ENCODE measurements at regions not wholly inside any gene's neighbourhood (a gene's known extent, or its start where the extent isn't known, plus 50 kb on each side); places are given as distances from the start of the nearest gene placed in this dataset.

DNA sequence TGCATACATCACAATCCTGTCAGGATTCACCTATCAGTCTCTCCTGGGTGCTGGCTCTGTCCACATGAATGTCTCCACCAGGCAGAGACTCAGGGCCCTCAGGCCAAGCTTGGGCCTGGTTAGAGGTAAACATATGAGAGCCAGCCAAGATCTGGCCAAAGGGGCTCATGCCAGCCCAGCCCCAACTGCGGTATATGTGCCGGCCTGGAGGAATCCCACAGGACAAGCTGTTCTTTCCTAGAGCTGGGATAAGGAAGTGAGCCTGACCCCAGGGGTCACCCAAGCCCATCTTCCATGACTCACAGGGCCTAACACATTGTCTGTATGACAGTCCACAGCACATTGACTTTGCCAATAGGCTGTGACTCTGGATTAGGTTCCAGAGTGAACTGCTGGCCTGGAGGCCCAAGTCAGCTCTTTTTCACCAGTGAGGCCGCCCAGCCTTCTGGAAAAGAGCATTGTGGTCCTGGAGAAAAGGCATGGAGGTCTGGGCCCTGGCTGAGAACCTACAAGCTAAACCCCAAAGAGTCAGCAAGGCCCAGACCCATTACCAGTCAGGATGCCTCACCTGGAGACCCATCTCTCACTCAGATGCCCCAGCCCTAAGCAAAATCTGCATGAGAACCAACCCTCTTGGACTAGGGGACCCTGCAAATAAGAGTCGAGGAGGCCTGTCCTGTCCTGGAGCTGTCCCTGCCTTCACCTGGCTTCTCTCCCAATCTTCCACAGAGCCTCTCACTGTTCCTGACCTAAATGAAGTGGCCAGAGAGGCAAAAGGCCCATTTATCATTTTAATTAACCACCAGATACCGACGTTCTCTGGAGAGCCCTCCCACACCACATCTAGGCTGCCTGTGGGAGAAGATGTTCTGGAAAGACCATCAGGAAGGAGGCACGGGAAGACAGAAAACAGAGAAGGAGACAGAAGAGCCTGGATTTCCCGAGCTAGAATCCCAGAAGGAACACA lies 120.9 kb upstream of the PKDCC start:
- Mint-ChIP-seq H3K36me3 (ENCODE audit: low read depth, unreplicated experiment) (peaks cover 5% of the 10 kb centered on the region), H3K9me3 (ENCODE audit: unreplicated experiment) (peaks cover 12% of the 10 kb centered on the region), H3K4me3 (ENCODE audit: unreplicated experiment) (no peak overlapping the region), H3K4me1 (ENCODE audit: low read depth, unreplicated experiment) (peaks cover 29% of the 10 kb centered on the region), H3K27ac (ENCODE audit: unreplicated experiment) (no peak overlapping the region), H3K27me3 (ENCODE audit: low read depth, unreplicated experiment) (peaks cover 6% of the 10 kb centered on the region)
- H3K27ac ChIP-seq (ENCODE audit: low read depth, low read length): no peak overlapping the region
- no peaks in the 10 kb centered on the region for H4K20me1 ChIP-seq (ENCODE audit: insufficient read depth, low read length)
- no peak overlapping the region for H2AFZ ChIP-seq (ENCODE audit: low read depth, low read length)
- H3K79me2 ChIP-seq (ENCODE audit: insufficient read depth, low read length): no peaks in the 10 kb centered on the region
- H3K9me3 ChIP-seq (ENCODE audit: insufficient read depth, low read depth, low read length): no peaks in the 10 kb centered on the region
- TF ChIP-seq EZH2 (IDR thresholded peaks at IDR 0.05; ENCODE audit: insufficient read depth, low read length): no peak
- TF ChIP-seq, protein P1, sequence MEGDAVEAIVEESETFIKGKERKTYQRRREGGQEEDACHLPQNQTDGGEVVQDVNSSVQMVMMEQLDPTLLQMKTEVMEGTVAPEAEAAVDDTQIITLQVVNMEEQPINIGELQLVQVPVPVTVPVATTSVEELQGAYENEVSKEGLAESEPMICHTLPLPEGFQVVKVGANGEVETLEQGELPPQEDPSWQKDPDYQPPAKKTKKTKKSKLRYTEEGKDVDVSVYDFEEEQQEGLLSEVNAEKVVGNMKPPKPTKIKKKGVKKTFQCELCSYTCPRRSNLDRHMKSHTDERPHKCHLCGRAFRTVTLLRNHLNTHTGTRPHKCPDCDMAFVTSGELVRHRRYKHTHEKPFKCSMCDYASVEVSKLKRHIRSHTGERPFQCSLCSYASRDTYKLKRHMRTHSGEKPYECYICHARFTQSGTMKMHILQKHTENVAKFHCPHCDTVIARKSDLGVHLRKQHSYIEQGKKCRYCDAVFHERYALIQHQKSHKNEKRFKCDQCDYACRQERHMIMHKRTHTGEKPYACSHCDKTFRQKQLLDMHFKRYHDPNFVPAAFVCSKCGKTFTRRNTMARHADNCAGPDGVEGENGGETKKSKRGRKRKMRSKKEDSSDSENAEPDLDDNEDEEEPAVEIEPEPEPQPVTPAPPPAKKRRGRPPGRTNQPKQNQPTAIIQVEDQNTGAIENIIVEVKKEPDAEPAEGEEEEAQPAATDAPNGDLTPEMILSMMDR (IDR thresholded peaks at IDR 0.05; ENCODE audit: insufficient read depth, low read depth, low read length): no peak
- no peak overlapping the region for H3K9ac ChIP-seq (ENCODE audit: low read length)
- FAIRE-seq (no peak), DNase-seq (ENCODE audit: low read depth) (no peak)
- no peak overlapping the region for H3K4me3 ChIP-seq (ENCODE audit: insufficient read depth, low read depth, low read length)
- H3K4me2 ChIP-seq (ENCODE audit: low read length): no peak overlapping the region
- peaks cover 22% of the 10 kb centered on the region for H3K4me1 ChIP-seq (ENCODE audit: insufficient read depth, low read length)
- H3K27me3 ChIP-seq (ENCODE audit: insufficient read depth, low read length): no peaks in the 10 kb centered on the region
- no peaks in the 10 kb centered on the region for H3K36me3 ChIP-seq (ENCODE audit: insufficient read depth, low read length)

DNA sequence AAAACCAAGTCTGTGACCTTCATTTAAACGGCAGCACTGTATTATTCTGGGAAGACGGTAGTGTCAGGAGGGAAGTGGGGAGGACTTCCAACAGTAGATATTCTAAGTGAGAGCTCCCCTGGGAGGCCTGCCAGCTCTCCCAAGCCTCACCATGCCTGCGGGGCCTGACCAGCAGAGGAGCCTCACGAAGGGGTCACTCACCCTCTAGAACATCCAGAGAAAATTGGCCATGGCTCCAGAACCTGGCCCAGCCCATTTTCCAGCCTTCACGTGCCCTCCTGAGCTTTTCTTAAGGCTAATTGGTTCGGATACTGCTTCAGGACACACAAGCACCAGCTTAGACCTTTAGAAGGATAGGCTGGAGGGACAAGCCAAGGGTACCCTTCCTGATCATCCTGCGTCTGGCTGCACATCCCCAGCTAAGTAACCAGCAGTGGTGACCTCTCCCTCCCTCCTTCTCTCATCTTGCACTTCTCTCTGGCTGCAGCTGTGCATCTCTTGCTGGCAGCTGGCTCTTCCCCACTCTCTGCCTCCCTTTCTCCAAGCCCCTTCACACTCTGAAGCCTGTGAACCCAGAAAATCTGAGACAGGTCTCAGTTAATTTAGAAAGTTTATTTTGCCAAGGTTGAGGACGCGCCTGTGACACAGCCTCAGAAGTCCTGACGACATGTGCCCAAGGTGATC lies 120.1 kb upstream of the PKDCC start:
- H3K27ac Mint-ChIP-seq (ENCODE audit: unreplicated experiment): no peak overlapping the region
- Histone ChIP-seq H3K9ac (ENCODE audit: low read length) (no peak overlapping the region), H3K4me3 (ENCODE audit: insufficient read depth, low read depth, low read length) (no peak overlapping the region), H3K9me3 (ENCODE audit: insufficient read depth, low read depth, low read length) (no peaks in the 10 kb centered on the region), H3K4me2 (ENCODE audit: low read length) (no peak overlapping the region), H3K4me1 (ENCODE audit: insufficient read depth, low read length) (peaks cover 29% of the 10 kb centered on the region), H3K36me3 (ENCODE audit: insufficient read depth, low read length) (no peaks in the 10 kb centered on the region), H4K20me1 (ENCODE audit: insufficient read depth, low read length) (no peaks in the 10 kb centered on the region), H2AFZ (ENCODE audit: low read depth, low read length) (no peak overlapping the region), H3K27ac (ENCODE audit: low read depth, low read length) (no peak overlapping the region), H3K79me2 (ENCODE audit: insufficient read depth, low read length) (no peaks in the 10 kb centered on the region), H3K27me3 (ENCODE audit: insufficient read depth, low read length) (no peaks in the 10 kb centered on the region)
- peaks cover 4% of the 10 kb centered on the region for H3K36me3 Mint-ChIP-seq (ENCODE audit: low read depth, unreplicated experiment)
- no peak for FAIRE-seq
- peaks cover 31% of the 10 kb centered on the region for H3K4me1 Mint-ChIP-seq (ENCODE audit: low read depth, unreplicated experiment)
- H3K27me3 Mint-ChIP-seq (ENCODE audit: low read depth, unreplicated experiment): peaks cover 3% of the 10 kb centered on the region
- H3K4me3 Mint-ChIP-seq (ENCODE audit: unreplicated experiment): no peak overlapping the region
- TF ChIP-seq, protein P1 (IDR thresholded peaks at IDR 0.05; ENCODE audit: insufficient read depth, low read depth, low read length): no peak
- TF ChIP-seq EZH2 (IDR thresholded peaks at IDR 0.05; ENCODE audit: insufficient read depth, low read length): no peak
- H3K9me3 Mint-ChIP-seq (ENCODE audit: unreplicated experiment): peaks cover 12% of the 10 kb centered on the region
- no peak for DNase-seq (ENCODE audit: low read depth)

Data from astrocyte (in vitro differentiated cells and primary cell).